NCI-H748 (cell line): ENCODE measurements at regions not wholly inside any gene's neighbourhood (a gene's known extent, or its start where the extent isn't known, plus 50 kb on each side); places are given as distances from the start of the nearest gene placed in this dataset.
A peak's percentile ranks its signal among the peaks of the same experiment; 100 is the strongest.
"Not testable (repeated sequence)": the region's sequence is repeated elsewhere in the genome, so short reads cannot be mapped to it uniquely, and the experiment has no call there.

Experiments used
- DNase-seq: peaks from one replicate; lab custom pipeline; 2025; ENCODE audit not compliant: unreplicated experiment; lab: John Stamatoyannopoulos, UW

DNA sequence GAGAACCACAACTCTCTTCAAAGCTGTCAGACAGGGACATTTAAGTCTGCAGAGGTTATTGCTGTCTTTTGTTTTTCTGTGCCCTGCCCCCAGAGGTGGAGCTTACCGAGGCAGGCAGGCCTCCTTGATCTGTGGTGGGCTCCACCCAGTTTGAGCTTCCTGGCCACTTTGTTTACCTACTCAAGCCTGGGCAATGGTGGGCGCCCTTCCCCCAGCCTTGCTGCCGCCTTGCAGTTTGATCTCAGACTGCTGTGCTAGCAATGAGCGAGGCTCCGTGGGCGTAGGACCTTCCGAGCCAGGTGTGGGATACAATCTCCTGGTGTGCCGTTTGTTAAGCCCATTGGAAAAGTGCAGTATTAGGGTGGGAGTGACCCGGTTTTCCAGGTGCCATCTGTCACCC lies 822.1 kb downstream of the KCNMA1 start:
- DNase-seq, result not testable (repeated sequence)

DNA sequence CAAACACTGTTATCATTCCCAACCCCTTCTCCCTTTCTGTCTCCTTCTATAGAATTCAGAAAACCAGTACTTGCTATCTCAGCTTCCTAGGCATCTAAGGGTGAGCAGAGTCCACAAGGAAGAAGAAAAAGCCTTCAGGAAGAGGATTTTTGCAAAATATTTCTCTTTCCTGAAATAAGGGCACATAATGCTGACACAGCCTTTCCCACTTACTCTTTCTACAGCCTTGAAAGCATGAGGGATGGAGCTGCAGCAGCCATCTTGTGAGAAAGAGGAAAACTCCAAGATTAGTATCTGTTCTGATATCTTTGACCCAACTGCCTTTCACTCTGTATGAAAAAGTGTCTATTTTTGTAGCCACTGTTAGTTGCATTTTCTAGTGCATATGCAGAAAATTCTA lies 826.2 kb downstream of the KCNMA1 start:
- no peak for DNase-seq

DNA sequence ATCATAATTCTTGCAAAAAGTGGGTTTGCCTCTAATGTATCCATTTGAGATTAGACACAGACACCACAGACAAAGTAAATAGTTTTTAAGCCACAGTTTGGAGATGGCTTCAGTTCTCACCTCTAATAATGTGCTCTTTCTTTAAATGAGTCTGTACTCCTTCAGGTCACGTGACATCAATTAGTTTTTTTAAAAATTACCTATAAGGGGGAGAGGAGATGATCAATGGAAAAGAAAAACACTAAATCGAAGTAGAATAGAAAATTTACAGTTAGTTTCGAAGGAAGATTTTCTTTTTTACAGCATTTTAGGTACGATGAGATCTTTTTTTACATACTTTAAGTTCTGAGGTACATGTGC lies 849.2 kb downstream of the KCNMA1 start:
- no peak for DNase-seq

DNA sequence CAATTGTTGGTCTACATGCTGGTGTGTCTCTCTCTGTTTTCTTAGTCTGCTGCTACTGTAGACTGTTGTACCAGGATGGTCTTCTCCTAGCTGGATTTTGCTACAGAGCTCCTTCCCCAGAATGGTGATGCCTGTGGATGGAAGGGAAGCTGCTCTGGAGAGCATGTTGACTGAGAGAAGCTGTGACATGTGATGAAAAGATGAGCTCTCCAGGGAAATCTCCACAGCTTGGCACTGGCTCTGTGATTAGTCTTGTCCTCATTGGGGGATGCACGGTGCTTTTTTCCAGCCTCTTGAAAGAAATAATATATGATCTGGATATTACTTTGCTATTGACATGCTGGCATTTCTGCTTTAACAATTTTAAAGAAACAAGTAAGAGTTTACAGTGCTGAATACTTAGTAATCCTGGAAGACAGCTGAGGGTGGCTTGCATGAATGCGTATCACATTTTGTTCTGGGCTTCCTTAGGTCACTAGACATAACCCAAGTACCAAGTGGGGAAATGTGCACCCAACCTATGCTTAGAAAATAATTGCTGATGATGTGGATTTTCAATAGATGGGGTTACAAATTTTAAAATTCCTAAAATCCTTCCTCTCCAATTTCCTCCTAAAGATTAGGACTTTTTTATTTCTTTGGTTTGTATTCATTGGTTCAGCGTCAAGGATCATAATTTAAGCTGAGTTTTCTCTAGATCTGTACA lies 849.7 kb downstream of the KCNMA1 start:
- DNase-seq, result no peak

DNA sequence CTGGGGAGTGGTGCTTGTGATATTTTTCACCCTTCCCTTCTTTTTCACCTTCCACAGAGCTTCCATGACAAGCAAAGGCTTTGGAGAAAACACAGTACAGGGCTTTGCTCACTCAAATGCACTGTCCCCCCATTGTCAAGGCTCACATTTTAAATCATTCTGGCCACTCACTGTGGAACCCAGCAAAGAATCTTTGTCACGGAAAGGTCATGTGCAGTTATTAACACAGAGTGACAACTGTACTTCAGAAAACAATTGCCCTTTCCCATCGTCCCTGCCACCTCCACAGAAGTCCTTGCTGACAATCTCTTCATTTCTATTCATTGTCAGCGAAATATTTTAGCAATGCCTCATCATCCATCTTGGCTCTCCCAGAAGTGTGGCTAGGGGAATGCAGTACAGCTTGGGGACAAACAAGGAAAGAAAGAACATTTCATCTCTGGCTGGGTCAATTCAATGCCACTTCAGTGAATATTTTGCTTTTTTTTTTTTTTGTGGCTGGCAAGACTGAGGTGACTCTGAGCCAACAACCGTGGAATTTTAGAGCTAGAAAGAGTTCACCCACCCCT lies 851.0 kb downstream of the KCNMA1 start:
- DNase-seq, result no peak

DNA sequence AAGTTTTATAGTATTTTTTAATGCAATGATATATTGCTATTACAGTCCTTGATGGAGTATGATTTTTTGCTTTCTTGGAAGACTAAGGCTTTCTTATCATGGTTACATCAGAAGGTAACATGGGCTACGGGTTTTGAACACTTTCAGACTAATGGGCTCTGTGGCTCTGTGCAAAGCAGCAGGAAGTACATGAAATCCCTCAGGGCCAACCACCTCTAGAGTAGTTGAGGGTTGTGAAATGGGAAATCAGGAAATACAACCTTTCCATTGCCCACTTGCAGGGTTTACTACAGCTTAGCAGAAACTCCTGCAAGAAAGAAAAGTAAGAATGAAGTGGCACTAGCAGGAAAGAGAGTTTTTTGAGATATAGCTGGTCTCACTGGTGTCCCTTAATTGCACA lies 853.5 kb downstream of the KCNMA1 start:
- no peak for DNase-seq

DNA sequence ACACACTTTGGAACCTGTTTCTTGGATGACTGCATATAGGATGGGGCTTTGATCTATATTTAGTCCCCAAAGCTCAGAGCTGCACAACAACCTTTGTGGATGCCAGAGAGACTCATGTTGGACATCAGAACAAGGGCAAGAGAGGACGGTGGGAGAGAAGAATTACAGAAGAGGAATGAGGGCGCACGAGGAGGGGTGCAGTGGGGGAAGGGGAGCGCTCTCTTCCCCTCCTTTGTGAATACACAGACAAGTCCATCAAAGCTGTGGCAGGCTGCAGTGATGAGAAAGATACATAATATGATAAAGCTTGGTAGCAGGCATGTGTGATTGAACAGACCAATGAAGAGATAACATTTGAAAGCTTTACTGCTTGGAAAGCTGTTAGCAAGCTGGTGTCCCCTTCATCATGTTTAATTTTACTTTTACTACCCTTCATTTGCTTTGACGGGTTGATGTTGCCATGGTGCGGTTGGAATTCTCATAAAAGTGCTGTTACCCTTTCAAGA lies 857.8 kb downstream of the KCNMA1 start:
- no peak for DNase-seq

DNA sequence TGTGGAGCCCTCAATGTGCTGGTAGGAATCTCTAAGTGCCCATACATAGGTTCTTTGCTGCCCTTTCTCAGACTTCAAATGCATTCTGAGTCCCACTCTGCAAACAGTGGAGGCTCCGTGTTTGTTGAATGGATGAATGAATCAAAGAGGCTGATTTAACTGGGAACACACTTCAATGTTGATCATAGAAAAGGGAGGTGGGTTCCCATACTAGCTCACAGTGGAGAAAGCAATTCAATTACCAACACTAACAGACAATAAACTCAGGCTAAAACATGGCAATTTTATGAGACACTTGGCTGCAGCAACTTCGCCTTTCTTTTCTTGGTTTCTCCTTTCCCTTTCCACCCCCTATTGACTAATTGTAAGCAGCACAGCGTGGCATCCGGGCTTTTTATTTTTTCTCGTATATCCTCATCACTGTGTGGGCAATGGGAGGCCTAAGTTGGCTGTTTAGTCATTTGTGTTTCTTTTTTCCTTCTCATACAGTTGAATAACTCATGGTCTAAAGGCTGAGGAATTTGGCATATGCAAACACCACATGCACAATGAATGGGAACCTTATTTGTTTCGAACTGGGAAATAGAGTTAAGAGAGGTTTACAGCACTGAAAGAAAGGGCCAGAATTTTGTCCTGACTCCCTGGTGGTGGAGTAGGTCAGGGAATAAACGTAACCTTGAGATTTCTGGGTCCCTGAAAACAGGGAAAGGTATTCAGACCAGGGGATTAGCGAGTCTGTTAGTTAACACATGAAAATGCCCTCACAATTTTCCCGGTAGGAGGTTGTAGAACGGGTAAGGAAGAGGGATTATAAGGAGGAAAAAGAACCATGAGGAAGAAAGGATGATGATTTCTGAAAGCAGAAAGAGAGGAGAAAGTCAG lies 858.5 kb downstream of the KCNMA1 start:
- no peak for DNase-seq

DNA sequence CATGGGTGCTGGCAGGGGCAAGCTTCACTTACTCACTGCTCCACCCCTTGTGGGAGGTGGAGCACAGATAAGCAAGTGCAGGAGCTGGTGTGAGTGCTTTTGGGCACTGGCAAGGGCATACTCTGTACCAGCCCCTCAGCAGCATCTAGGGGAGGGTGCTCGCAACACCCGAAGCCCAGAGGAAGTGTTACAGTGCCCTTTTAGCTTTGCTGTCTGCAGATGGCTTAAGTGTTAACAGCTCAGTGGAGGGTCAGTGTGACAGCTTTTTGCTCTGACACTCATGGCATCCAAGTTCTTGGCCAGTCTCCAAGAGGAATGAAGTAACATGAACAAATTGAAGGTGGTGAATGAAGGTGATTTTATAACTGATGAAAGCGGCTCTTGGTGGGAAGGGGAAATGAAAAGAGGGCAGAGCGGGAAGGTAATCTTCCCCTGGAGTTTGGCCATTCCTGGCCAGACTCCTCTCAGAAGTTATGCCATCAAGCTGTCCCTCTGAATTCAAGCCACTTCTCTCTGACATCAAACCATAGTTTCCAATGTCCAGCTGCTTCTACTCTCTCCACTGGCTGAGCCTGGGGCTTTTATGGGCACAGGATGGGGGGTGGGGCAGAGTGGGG lies 862.5 kb downstream of the KCNMA1 start:
- DNase-seq, result no peak

DNA sequence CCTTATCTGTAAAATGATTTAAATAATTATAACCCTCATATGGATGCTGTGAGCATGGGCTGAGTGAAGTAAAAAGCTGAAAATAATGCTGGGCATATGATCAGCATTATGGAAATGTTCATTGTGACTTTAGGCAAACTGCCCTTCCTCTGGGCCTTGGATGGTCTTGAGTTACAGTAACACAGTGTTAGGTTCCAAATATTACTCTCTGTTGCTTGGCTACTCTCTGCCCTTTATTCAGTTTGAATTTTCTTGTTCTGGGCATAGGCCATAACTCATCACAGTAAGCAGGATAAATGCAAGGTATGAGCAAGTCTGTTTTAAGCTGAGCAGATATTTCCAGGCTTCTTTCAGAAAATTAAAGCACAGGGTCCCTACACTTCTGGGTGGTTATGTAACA lies 868.0 kb downstream of the KCNMA1 start:
- DNase-seq, result no peak

DNA sequence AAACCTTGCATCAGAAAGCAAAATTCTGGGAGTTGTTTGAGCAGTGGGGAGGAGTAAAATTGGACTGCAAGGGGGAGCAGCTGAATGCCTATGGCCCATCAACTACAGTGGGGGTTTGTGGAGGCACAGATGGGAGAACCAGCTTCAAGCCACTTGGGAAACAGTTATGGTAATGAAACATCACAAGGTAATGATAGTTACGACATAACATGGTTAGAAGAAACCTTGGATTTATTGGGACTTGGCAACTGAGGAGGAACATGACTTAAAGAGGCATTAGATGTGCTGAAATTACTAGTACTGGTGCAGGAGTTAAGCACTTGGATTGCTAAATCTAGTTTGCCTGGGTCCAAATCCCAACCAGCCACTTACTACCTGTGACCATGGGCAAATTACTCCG lies 868.4 kb downstream of the KCNMA1 start:
- DNase-seq, result no peak

DNA sequence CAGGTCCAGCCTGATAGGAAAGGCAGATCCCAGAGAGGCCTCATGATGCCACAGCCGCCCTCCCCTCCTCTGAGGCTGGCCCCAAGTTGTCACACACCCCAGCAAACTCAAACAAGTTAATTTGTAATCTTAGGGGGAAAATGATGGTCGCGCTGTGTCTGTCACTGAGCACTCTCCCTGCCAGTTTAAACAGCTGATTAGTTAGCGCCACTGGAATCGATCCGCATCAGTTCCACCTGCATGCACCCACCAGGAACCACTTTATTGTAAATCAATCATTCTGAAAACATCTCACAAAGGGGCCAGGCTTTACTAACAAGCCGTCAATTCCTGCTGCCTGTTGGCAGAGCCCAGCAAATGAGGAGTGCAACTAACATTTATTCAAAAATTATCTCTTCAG lies 870.9 kb downstream of the KCNMA1 start:
- DNase-seq, result peak; percentile 25

DNA sequence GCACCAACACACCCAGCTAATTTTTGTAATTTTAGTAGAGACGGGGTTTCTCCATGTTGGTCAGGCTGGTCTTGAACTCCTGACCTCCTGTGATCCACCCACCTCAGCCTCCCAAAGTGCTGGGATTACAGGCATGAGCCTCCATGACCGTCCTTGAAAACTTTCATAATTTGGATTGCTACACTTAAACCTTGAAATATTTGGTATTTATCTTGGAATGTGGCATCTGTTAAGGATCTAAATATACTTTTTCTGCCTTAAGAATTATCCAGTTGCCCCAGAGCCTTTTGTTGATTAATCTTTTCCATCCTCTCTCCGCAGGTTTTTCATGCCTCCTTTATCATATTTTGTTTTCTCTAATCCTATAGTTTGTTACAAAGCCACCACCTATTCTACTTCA lies 872.7 kb downstream of the KCNMA1 start:
- not testable (repeated sequence) for DNase-seq

DNA sequence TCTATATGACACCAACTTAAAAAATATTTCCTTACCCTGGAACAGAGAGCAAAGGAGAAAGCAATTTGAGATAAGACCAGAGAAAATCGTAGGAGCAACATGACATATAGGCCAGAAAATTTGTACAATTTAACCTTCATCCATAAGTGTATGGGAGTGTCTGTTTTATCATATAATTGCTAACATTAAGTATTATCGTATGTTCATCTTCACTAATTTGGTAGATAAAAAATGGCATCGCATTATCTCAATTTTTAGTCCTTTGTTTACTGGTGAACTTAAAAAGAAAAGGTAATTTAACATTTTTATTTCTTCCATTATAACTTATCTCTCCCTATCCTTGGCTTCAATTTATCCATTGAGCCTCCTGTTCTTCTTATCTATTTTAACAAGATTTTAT lies 873.4 kb downstream of the KCNMA1 start:
- DNase-seq, result no peak

DNA sequence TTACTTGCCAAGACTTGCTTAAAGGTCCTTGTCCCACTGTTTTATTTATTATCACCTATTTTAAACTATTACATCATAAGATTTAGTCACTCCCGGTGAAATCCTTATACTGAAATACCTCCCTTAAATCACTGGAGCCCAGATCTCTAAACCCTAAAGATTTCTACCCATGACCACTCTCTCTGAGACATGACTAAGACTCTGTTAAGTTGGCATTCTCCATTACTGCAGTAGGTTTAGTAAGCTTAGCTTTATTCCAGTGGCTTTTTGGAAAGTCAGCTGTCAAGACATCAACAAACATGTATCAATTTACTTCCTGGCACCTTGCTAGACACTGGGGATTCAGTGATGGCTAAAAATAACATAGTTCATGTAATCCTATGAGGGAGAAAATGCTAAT lies 874.2 kb downstream of the KCNMA1 start:
- DNase-seq, result no peak

DNA sequence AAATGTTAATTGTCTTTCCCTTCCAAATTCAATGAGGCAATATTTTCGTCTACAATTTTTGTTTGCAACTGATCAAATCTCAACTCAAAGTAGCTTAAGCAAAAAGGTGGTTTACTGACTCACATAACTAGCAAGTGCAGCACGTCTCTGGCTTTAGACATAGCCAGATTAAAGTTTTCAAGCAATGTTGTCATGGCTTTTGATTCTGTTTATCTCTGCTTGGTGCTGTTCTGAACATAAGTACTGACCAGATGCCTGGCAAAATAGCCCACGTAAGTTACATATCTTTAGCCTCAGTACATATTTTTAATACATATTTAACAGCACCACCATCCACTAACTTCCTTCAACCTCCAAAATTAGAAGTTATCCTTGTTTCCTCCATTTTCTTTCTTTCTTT lies 877.9 kb downstream of the KCNMA1 start:
- no peak for DNase-seq

DNA sequence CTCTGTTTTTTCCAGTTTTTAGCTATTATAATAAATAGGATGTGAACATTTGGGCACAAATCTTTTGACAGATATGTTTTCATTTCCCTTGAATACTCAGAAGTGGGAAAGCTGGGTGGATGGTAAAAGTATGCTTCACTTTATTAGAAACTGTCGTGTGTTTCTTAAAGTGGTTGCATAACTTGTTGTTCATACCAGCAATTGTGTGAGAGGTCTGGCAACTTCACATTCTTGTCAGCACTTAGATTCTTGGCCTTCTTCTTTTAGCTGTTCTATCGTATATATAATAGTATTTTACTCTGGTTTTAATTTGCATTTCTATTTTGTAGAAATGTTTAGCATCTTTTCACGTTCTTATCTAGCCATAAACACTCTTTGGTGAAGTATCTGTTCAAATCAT lies 894.4 kb downstream of the KCNMA1 start:
- DNase-seq, result no peak

DNA sequence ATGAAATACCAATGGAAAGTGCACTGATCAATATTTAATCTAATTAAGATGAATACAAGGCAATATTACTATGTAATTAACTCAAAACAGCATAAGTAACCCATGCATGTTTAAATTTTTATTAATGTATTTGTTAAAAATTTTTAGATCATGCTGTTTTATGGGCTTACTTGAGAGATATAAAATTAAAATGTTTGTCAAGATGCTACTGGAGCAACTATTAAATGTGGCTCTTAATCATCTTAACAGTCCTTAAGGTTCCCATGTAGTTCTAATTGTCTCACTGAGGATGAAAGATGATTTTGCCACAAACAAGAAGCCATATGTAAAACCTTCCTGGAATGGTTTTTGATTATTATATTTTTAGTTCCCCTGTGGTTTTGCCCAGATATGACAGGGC lies 897.1 kb downstream of the KCNMA1 start:
- DNase-seq, result no peak

DNA sequence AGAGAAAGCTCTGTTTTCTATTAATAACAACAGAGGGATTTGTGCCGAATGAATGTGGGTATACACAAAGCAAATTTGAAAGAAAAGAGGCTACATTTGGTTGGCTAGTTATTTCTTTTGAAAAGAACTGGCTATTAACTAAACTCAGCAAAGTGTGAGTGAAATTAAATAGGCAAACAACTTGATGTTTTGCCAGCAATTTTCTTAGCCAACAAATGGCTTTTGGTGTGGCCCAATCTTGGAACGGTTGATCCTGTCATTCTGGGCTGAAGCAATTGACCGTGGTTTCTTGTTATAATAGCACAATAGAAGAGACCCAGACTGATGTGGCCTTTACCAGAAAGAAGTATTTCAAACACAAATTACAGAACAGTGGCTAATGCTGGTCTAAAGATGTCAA lies 898.6 kb downstream of the KCNMA1 start:
- DNase-seq, result no peak

DNA sequence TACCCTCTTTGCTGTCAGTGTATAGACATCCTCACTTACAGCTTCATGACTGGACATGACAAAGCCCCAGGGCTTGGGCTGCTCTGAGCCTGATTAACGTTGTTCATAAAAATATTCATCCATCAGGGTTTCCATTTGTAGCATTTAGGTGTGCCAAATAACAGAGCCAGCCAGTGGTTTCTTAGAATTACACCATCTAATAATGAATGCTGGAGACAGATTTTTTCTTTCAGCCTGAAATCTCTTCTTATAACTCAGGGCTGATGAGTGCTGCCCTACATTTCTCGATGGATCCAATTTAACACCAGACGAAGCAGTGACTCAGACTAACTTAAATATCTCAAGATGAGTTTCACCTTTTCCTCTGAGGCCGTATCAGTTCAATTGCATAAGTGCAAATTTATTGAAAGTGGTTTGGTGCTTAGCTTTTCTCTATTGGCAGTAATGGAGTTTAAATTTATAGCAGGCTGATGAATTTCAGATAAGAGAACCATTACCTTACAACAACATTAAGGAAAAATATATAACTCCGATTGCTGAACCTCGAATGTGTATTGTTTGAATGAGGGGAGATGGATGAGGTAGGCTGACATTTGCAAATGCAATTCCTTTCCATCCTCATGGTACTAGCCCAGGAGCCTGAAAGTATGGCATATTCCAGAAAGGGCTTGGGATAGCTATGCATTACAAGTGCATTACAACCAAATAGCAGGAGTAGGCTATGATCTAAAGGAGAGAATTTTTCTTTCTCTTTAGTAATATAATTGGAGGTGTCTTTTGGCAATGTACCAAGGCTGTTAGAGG lies 900.6 kb downstream of the KCNMA1 start:
- no peak for DNase-seq

DNA sequence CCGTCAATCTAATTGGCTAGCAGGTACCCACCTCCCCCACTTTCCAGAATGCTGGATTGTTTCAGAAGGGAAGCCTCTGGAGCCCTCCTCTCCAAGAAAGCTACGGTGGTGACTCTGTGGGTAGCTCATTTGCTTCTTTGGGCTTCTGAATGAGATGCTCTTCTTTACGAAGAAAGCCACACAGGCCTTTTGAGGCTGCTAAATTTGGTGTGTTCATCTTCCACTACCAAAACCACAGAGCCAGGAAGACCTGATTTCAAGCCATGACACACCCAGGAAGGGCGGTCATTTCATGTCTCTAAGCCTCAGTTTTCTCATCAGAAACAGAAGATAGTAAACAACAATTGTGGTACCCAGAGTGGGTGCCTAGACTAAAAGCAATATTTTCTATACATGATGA lies 901.2 kb downstream of the KCNMA1 start:
- DNase-seq, result no peak
